Small intestine (tissue), 7 donors: ENCODE measurements at regions not wholly inside any gene's neighbourhood (a gene's known extent, or its start where the extent isn't known, plus 50 kb on each side); places are given as distances from the start of the nearest gene placed in this dataset.
A peak's percentile ranks its signal among the peaks of the same experiment; 100 is the strongest.

Experiments used
- DNase-seq, 2 donors: peaks; one replicate each; pipeline versions ENCODE4 v3.0.0 to v3.0.0-alpha.2; 2013
- FAIRE-seq: peaks from 2 replicates; lab custom pipeline; 2012; peaks lifted over from hg19 to GRCh38; lab: Jason Lieb, UNC
- H3K27ac ChIP-seq, 3 donors: one replicate each; pipeline ENCODE4 v1.5.1; 2013; ENCODE audit warnings: low read length in 2 of 3, mild to moderate bottlenecking in 2 of 3, control low read depth in 1 of 3, inconsistent platforms in 1 of 3, low read depth in 1 of 3, moderate library complexity in 1 of 3
- H3K27me3 ChIP-seq, 3 donors: one replicate each; pipeline ENCODE4 v1.6.1; 2013; ENCODE audit warnings: low read length in 3 of 3, inconsistent platforms in 1 of 3; ENCODE audit not compliant: control insufficient read depth in 3 of 3, insufficient read depth in 3 of 3
- H3K36me3 ChIP-seq, 3 donors: one replicate each; pipeline ENCODE4 v1.6.1; 2013; ENCODE audit warnings: low read length in 3 of 3, inconsistent platforms in 1 of 3, low read depth in 1 of 3, mild to moderate bottlenecking in 1 of 3, moderate library complexity in 1 of 3; ENCODE audit not compliant: control insufficient read depth in 3 of 3, insufficient read depth in 2 of 3
- H3K4me1 ChIP-seq, 3 donors: one replicate each; pipeline ENCODE4 v1.6.1; 2013; ENCODE audit warnings: low read length in 2 of 3, inconsistent platforms in 1 of 3, low read depth in 1 of 3, mild to moderate bottlenecking in 1 of 3, moderate library complexity in 1 of 3; ENCODE audit not compliant: control insufficient read depth in 3 of 3, insufficient read depth in 2 of 3
- H3K4me3 ChIP-seq, 3 donors: one replicate each; pipeline ENCODE4 v1.5.1; 2013; ENCODE audit warnings: low read length in 3 of 3, control low read depth in 1 of 3, inconsistent platforms in 1 of 3, low read depth in 1 of 3, mild to moderate bottlenecking in 1 of 3, moderate library complexity in 1 of 3
- H3K9me3 ChIP-seq, 2 donors: one replicate each; pipeline ENCODE4 v1.6.1; 2013; ENCODE audit warnings: low read depth in 1 of 2, low read length in 1 of 2; ENCODE audit not compliant: control insufficient read depth in 2 of 2, insufficient read depth in 1 of 2
- WGBS, 3 donors: extraction: QIAGEN DNeasy Blood & Tissue Kit; methylation state at CpG; one replicate each; pipeline ENCODE4 v1.1.7; 2013; 5-methylcytosine and 5-hydroxymethylcytosine counted together
- donor health status: healthy with polysubstance abuse.
- donor health status: control.
- donor health status: control.
- donor health status: Bipolar disorder and iron deficiency.
- donor health status: healthy.

- FAIRE-seq (no peak), DNase-seq (no peak)
- 90 to 91% (median 90%) methylated on average over 3 of the region's 3 CpGs for WGBS, 3 donors
Measured at GRCh38 chr15:47461652-47462141, 255.6 kb upstream of the SEMA6D start.

GRCh38 chr15:47466357-47466756 lies 250.9 kb upstream of the SEMA6D start:
- FAIRE-seq: no peak
- no peaks in the 10 kb centered on the region for H3K27me3 ChIP-seq
- no peak overlapping the region for H3K4me3 ChIP-seq
- no peaks in the 10 kb centered on the region for H3K9me3 ChIP-seq
- H3K4me1 ChIP-seq: no peaks in the 10 kb centered on the region
- no peaks in the 10 kb centered on the region for H3K36me3 ChIP-seq
- 42 to 49% (median 45%) methylated on average over 1 of the region's 1 CpG for WGBS, 3 donors
- peak in 1 of 2 donors; percentile 6 for DNase-seq
- H3K27ac ChIP-seq: no peak overlapping the region

More at GRCh38 chr15:47461652-47462141, 255.6 kb upstream of the SEMA6D start:
- no peak overlapping the region for H3K4me3 ChIP-seq
- no peaks in the 10 kb centered on the region for H3K9me3 ChIP-seq
- H3K27ac ChIP-seq: no peak overlapping the region
- H3K27me3 ChIP-seq: no peaks in the 10 kb centered on the region
- no peaks in the 10 kb centered on the region for H3K4me1 ChIP-seq
- H3K36me3 ChIP-seq: no peaks in the 10 kb centered on the region

- DNase-seq (no peak), FAIRE-seq (no peak)
- Histone ChIP-seq H3K27me3 (no peaks in the 10 kb centered on the region), H3K4me1 (no peaks in the 10 kb centered on the region), H3K4me3 (no peak overlapping the region), H3K9me3 (no peaks in the 10 kb centered on the region), H3K36me3 (no peaks in the 10 kb centered on the region), H3K27ac (no peak overlapping the region)
- 75 to 82% (median 75%) methylated on average over 4 of the region's 4 CpGs for WGBS, 3 donors
Measured at GRCh38 chr15:47470983-47471382, 246.3 kb upstream of the SEMA6D start.

GRCh38 chr15:47473106-47473725 lies 244.1 kb upstream of the SEMA6D start:
- Histone ChIP-seq H3K36me3 (no peaks in the 10 kb centered on the region), H3K27ac (peak overlapping the region in 1 of 3 donors; percentile 8), H3K4me1 (peaks cover 0 to 3% (median 0%) of the 10 kb centered on the region in 3 donors), H3K4me3 (no peak overlapping the region), H3K27me3 (no peaks in the 10 kb centered on the region), H3K9me3 (no peaks in the 10 kb centered on the region)
- no peak for DNase-seq
- FAIRE-seq: no peak
- 71 to 78% (median 77%) methylated on average over 6 of the region's 6 CpGs for WGBS, 3 donors

GRCh38 chr15:47473832-47474231 lies 243.5 kb upstream of the SEMA6D start:
- H3K27ac ChIP-seq: no peak overlapping the region
- peaks cover 0 to 3% (median 0%) of the 10 kb centered on the region in 3 donors for H3K4me1 ChIP-seq
- DNase-seq (no peak), FAIRE-seq (no peak)
- WGBS, 3 donors: 46 to 75% (median 66%) methylated on average over 4 of the region's 4 CpGs
- no peaks in the 10 kb centered on the region for H3K27me3 ChIP-seq
- H3K4me3 ChIP-seq: no peak overlapping the region
- H3K36me3 ChIP-seq: no peaks in the 10 kb centered on the region
- no peaks in the 10 kb centered on the region for H3K9me3 ChIP-seq

GRCh38 chr15:47475336-47475735 lies 242.0 kb upstream of the SEMA6D start:
- FAIRE-seq (no peak), DNase-seq (no peak)
- peaks cover 0 to 3% (median 0%) of the 10 kb centered on the region in 3 donors for H3K4me1 ChIP-seq
- WGBS, 3 donors: 94 to 99% (median 96%) methylated on average over 2 of the region's 2 CpGs
- H3K9me3 ChIP-seq: no peaks in the 10 kb centered on the region
- H3K27me3 ChIP-seq: no peaks in the 10 kb centered on the region
- no peak overlapping the region for H3K27ac ChIP-seq
- H3K4me3 ChIP-seq: no peak overlapping the region
- H3K36me3 ChIP-seq: no peaks in the 10 kb centered on the region

GRCh38 chr15:47477341-47477740 lies 240.0 kb upstream of the SEMA6D start:
- no peak overlapping the region for H3K4me3 ChIP-seq
- H3K4me1 ChIP-seq: peaks cover 0 to 3% (median 0%) of the 10 kb centered on the region in 3 donors
- FAIRE-seq: no peak
- no peaks in the 10 kb centered on the region for H3K27me3 ChIP-seq
- H3K27ac ChIP-seq: no peak overlapping the region
- peak in 1 of 2 donors; percentile 36 for DNase-seq
- no peaks in the 10 kb centered on the region for H3K9me3 ChIP-seq
- H3K36me3 ChIP-seq: no peaks in the 10 kb centered on the region

GRCh38 chr15:47484059-47484458 lies 233.2 kb upstream of the SEMA6D start:
- H3K27ac ChIP-seq: no peak overlapping the region
- WGBS, 3 donors: 72 to 90% (median 73%) methylated on average over 3 of the region's 3 CpGs

GRCh38 chr15:47484997-47485396 lies 232.3 kb upstream of the SEMA6D start:
- FAIRE-seq: no peak

More at GRCh38 chr15:47484059-47484458, 233.2 kb upstream of the SEMA6D start:
- Histone ChIP-seq H3K36me3 (no peaks in the 10 kb centered on the region), H3K4me1 (no peaks in the 10 kb centered on the region), H3K27me3 (no peaks in the 10 kb centered on the region), H3K4me3 (no peak overlapping the region), H3K9me3 (no peaks in the 10 kb centered on the region)
- DNase-seq: no peak
- no peak for FAIRE-seq

More at GRCh38 chr15:47484997-47485396, 232.3 kb upstream of the SEMA6D start:
- H3K27ac ChIP-seq: no peak overlapping the region
- H3K9me3 ChIP-seq: no peaks in the 10 kb centered on the region
- DNase-seq: no peak
- no peak overlapping the region for H3K4me3 ChIP-seq
- no peaks in the 10 kb centered on the region for H3K36me3 ChIP-seq
- 78 to 85% (median 79%) methylated on average over 2 of the region's 2 CpGs for WGBS, 3 donors
- no peaks in the 10 kb centered on the region for H3K4me1 ChIP-seq
- H3K27me3 ChIP-seq: no peaks in the 10 kb centered on the region
